HG03025 (cell line): ENCODE measurements at regions not wholly inside any gene's neighbourhood (a gene's known extent, or its start where the extent isn't known, plus 50 kb on each side); places are given as distances from the start of the nearest gene placed in this dataset.

ENCODE experiments used
- ATAC-seq: cut with Tn5 transposase; IDR thresholded peaks from one replicate; pipeline ENCODE4 v1.9.1; 2021; ENCODE audit warnings: mild to moderate bottlenecking, moderate library complexity; ENCODE audit not compliant: unreplicated experiment, low FRiP score

DNA sequence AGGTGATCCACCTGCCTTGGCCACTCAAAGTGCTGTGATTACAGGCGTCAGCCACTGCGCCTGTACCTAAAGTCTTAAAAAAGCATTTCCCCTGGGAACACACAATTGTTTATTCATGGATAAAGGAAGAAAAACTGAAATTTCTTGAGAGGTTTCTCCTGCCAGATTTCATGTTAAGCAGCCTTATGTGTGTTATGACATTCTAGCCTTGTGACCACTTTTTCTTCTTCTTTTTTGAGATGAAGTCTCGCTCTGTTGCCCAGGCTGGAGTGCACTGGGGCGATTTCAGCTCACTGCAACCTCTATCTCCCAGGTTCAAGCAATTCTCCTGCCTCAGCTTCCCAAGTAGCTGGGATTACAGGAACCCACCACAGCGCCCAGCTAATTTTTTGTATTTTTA is 57.8 kb upstream of the PLAC8 start:
- ATAC-seq = no peak

DNA sequence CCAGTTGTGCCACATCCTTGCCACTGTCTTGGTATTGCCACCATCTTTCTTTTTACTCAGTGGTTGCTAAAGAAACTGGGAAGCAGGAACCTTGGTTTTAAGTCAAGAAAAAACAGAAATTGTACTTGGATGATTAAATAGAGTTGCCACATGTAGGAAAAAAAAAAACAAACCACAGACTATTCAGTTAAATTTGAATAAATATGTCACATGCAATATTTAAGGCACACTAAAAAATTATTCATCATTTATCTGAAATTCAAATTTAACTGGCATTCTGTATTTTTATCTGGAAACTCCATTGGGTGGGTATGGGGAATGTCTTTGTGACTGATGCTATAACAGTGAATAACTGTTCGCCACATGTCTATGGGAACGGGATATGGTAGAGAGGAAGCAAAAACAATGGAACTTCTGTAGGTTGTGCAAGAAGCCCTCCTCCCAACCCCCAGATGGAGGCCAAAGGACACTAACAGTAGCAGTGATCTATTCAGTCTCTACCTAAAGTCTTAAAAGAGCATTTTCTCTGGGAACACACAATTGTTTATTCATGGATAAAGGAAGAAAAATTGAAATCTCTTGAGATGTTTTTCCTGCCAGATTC is 57.0 kb upstream of the PLAC8 start:
- no peak for ATAC-seq

DNA sequence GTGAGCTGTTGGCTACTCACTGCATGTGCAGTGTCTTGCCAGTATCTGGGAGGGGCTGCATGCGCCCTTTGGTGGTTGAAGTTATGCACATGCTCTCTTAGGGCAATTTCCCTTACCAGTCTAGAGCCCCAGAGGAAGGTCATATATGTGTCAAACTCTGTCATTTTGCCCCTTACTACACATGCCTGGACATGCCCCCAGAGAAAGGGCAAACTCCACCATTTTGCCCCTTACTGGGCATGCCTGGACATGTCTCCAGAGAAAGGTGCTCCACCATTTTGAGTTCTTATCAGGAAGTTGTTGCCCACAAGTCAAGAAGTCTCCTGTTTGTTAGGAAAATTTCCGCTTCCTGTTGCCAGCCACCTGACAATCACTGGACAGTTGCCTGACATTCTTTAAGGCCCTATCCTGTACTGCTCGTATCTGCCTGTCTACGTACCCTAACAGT is 56.4 kb upstream of the PLAC8 start:
- no peak for ATAC-seq
